Glomerular visceral epithelial cell (primary cell): ENCODE measurements at regions not wholly inside any gene's neighbourhood (a gene's known extent, or its start where the extent isn't known, plus 50 kb on each side); places are given as distances from the start of the nearest gene placed in this dataset.
"Not testable (repeated sequence)": the region's sequence is repeated elsewhere in the genome, so short reads cannot be mapped to it uniquely, and the experiment has no call there.

ENCODE experiments used
- DNase-seq: peaks from one replicate; pipeline ENCODE4 v3.0.0-alpha.2; 2016; ENCODE audit errors: extremely low spot score

DNA sequence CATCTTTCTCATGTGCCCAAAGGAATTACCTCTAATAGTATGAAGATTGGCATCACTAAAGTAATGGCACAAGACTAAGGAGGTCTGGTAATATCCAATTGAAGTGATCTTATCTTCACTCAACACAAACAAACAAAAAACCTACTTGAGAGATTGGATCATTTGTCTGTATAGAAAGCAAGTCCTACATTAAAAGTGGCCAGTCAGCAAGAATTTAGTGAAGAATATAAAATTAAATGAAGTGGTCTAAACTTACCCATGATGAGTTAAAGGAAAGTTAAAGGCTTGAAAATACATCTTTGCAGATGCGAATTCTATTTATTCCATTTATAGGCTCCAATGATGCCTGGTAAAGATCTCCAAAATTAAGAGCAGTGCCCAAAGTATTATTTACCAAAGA is 350.3 kb upstream of the PCSK5 start:
- DNase-seq, result no peak

DNA sequence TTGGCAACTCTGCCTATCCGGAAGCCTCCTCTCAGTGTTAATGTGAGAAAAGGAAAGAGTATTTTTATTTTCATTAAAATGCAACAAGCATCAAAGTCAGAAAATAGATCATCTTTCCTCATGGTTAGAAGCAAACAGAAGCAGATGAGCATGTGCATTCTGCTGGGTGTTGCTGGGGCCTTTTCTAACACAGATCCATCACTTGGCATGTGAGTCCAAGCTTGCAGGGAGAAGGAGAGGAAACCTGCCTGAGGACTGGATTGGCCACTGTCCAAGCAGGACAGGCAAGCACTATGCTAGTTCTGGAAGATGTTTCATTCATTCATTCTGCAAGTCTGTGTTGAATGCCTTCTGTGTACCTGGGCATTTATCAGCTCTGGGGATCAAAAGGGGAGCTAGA is 348.7 kb upstream of the PCSK5 start:
- no peak for DNase-seq

DNA sequence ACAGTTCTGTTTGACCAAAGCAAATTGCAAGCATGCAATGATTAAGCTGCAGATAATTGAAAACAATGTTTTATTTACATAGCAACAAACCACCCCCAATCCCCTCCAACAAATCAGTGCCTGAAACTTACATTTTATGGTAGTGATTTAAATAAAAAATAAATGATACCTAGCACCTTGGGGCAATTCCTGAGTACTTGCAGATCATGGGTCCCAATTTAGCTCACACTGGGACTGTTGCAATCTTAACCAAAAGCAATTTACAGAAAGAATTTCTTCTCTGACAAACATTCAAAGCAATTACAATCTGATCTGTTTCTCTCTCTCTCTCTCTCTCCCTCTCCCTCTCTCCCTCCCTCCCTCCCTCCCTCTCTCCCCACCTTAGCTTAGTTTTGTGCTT is 345.7 kb upstream of the PCSK5 start:
- no peak for DNase-seq

DNA sequence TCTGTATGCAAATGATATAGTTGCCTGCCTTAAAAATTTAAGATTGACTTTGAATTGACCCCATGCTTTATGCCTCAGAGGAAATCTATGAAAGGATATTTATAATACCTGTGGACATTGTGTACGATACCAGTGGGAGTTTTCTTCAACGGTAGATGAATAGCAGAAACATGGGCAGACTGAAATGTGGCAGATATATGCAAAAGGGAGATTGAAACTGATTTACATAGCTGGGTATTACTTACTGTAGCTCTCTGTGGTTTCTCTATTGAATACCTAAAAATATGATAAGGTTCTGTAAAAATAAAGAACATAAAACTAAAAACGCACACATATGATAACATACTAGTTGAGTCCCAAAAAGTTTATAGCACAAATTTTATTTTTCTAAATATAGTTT is 345.2 kb upstream of the PCSK5 start:
- no peak for DNase-seq

DNA sequence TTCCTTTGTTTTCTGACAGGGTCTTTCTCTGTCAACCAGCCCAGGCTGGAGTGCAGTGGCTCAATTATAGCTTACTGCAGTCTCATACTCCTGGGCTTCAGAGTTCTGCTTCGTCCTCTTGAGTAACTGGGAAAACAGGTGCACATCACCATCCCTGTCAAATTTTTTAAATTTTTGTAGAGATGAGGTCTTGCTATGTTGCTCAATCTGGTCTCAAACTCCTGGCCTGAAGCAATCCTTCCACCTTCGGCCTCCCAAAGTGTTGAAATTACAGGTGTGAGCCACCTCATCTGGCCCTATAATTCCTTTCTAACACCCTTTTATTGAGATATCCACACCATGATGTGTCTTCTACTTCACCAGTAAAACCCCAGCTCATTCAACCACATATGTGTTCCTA is 341.6 kb upstream of the PCSK5 start:
- no peak for DNase-seq

DNA sequence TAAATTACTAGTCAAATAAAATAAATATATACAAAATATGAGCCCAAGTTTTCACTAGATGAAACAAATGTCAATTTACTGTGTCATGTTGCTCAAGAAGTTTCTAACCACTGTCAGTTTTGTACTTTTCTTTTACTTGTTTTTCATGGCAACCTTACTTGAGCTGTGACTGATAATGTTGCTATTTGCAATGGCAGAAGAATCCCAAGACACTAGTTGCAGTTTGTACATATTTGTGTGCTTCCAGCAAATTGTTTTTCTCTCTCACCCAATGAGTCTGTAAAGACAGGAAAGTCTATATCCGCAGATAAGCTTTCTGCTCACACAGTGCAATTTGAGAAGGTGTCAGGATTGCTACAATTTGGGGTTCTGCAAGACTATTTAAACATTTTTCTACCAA is 338.6 kb upstream of the PCSK5 start:
- DNase-seq, result no peak

DNA sequence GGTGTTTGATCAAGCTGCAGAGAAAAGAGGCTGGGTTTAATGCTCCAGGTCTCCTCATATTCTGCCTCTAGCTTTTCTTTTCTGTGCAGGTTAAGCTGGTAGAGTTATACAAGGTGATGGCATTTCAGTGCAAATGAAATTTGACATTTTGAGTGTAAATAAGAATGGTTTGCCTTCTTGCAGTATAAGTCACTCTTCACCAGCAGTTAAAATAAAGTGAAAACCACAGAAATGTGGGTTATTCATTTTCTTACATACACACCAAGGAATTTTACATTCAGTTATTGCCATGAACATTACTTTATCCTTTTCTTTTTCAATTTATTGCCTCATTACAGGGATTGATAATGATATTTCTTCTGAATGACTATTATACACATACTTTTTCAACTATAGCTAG is 337.5 kb upstream of the PCSK5 start:
- peak; percentile 18 for DNase-seq

DNA sequence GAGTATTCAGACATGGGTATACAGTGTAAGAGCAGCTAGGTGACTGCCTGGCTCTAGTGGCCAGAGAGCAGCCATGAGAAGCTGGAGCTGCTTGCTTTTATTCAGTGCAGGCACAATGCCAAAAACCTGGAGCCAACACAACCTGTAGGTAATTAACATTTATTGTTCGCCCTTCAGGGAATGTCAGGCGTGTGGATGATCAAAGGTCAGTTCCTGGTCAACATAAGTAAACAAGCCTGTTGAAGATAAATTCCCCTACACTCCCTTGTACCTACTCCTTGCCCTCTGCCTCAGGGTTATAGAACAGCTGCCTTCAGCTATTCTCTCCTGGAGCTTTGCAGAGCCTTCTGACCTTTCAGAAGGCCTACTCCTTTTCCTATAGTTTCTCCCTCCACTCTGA is 323.7 kb upstream of the PCSK5 start:
- DNase-seq, result not testable (repeated sequence)

DNA sequence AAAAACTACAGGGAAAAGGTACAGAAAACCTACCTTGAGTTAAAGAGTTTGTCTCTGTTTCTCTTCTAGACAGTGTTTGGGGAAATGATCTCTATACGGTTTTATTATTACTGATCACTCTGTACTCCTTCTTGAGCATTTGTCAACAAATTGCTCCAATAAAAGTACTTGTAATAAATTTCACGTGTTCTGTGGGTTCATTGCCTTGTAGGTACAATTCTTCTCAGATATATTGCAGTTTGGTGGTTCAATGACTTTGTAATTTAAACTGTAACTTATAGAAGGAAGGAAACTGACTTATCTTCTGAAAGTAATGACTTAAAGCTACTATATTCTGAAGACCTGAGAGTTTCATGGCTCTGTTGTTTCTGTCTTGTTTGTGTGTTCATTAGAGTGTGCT is 319.9 kb upstream of the PCSK5 start:
- DNase-seq, result no peak

DNA sequence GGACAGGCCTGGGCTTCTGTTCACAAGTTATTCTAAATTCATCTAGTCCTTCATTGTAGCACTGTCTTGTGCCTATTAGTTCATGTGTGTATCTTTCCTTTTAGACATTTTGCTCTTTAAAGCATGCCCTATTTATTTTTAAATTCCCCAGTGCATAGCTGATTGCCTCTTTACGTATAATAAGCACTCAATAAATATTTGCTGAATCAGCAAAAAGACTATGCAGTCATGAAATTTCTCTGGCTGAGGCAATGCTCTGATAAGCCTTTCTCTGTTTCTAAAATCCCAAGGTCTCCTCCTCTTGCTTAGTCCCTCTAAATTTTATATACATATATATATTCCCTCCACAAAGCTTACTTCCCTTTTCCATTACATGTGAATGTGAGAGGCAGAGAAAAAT is 315.9 kb upstream of the PCSK5 start:
- DNase-seq, result no peak

DNA sequence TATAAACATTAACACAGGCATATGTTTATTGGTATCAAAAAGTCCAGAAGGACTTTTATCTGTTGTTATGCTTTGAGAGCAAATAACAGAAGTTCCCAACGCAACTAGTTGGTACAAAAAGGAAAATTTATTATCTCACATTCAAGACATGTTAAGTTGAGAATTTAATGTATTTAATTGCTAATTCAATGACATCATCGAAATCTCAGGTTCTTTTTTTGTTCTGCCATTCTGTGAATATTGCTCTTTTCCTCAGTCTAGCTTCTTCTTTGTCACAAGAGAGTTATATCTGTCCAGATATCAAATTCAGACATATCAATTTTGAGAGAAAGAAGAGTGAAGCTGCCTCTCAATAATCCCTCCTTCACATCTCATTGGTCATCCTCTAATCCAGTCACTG is 307.6 kb upstream of the PCSK5 start:
- no peak for DNase-seq

DNA sequence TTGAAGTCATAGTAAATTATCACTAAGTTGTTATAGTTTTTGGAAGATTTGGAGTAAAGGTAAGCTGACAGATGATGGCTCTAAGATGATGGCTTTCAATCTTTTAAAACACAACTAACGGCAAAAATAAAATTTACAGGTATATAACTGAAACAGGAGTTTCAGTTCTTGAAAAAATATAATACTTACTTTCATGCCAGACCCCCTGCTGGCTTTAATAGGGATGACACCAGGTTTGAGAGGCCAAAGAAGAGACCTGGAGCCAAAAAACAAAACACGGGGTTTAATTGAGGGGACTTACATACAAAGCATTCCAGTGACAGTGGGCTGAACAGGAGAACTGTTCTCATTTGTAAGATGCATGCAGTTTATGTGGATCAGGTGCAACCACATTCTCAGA is 301.7 kb upstream of the PCSK5 start:
- DNase-seq, result no peak

DNA sequence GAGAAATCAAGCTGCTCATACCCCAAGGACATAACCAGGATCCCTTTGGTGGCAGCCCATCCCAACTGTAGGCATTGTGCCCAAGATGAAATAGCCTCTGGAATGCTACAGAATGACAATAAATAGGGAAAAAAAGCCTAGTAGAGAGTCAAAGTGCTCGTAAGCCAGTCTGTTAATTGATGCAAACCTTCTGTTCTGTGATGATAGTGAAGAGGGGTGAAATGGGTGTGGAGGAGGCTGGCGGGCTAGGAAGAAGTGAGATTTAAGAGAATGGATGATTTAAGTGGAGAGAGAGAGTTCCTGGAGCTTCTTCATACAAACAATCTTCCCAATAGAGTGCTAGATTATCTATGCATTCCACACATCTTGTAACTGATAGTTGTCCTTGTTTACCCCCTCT is 301.0 kb upstream of the PCSK5 start:
- no peak for DNase-seq

DNA sequence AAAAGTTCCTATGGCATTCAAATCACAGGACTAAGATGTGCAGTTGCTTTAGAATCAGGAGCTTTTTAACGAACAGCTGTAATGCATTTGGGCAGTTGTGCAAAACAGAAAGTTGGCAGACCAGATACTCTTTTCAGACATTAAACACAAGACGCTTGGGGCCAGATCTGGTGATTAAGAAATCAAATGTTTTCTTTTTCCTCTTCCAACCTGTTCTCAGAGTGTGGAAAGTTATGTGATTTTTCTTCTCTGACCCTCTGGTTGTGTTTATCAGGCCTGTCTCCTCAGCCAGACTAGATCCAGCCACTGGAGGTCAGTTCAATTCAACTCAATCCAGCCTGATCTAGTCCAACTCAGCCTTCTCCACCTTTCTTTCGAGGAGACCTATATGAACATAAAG is 298.5 kb upstream of the PCSK5 start:
- no peak for DNase-seq

DNA sequence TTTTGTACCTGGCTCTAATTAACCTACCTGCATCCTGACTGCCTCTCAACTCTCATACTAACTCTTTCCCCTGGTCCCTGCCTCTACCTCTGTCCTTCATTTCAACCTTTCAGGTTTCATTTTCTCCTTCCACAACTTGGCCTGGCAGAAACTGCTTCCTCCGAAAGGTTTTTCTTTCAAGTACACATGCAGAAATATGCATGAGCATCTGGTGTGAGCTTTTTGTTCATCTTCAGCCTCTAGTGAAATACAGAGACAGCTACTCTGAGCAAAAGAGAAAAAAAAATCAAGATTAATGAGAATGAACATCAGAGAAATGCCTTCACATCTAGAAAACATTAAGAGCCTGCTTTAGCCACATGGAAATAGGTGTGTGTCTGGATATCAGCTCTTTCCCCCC is 297.9 kb upstream of the PCSK5 start:
- no peak for DNase-seq

DNA sequence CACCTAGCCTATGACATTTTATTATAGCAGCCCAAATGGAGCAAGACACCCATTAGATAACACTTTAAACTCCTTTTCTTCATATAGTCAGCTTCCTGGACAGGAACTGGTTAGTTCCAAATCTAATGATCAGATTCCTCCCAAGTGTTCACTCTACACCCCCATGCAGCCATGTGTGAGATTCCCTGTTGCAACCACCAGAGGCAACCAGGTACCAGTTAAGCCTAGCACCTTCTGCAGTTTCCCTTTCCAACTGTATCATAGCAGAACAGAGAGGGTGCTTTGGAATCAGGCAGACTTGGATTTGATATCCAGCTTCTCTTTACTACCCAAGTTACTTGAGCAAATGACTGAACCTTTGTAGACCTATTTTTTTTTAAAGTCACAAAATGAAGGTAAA is 296.6 kb upstream of the PCSK5 start:
- DNase-seq, result no peak

DNA sequence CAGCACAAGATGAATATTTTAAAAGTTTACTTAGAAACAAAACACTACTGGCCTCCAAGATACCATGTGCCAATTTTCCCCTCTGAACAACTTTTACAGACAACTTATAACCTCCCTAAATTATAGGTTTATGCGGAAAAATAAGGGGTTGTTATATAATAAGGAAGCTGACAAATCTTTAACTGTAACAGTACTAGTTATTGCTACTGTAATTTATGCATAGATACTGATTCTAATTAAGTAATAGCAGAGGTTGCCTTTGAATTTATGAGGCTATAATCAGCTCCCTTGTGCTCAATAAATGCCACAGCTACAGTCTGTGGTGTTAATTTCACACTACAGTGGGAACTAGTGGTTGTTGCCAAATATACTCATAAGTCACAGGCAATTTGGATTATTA is 291.3 kb upstream of the PCSK5 start:
- DNase-seq, result no peak

DNA sequence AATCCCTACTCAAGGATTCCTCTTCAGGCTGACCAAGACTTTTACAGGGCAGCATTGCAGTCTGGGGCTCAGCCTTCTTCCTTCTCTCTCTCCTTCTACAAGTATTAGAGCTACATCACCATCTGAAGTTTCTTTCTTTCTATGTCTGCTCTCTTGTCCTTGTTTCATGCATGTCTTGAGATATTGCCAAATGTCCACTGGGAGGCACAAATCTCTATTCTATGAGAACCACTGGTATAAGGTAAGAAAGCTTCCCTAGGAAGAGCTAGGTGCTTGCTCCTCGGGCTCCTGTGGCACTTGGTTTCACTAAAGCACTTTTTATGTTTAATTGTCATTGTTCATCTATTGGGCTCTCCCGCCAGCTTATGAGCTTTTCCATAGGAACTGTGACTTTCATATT is 289.2 kb upstream of the PCSK5 start:
- DNase-seq, result no peak

DNA sequence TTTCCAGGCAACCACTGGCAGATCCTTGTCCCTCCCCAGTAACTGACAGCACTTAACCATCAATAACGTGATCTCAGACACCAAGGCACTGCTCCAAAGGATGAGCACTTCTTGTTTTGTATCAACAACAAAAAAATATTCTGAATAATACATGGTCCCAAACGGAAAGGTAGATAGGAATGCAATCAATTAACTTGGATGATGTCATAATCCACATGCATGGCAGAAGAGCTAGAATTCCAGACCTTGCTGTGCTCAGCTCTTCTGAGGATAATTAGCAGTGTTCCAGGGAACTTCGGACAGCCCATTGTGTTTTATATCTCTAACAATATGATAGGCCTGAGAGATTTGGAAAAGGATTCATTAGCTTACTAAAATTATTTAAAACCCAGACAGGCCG is 288.4 kb upstream of the PCSK5 start:
- DNase-seq, result no peak

DNA sequence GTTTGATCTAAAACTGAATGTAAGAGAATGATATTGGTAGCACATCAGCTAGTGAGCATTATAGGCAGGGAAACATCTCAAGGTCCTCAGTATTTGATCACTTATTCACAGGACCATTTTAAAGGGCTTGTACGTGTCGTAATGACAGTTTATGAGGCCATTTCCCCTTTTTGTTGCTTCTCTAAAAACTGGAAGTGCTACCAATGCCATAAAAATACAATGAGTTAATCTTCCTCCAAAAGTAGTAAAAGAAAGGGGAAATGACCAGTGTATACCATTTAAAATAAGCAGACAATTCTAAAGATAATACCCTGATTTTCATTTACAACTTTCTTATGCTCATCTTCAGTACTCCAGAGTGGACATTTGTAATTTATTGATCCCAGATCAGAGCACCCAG is 285.8 kb upstream of the PCSK5 start:
- no peak for DNase-seq

DNA sequence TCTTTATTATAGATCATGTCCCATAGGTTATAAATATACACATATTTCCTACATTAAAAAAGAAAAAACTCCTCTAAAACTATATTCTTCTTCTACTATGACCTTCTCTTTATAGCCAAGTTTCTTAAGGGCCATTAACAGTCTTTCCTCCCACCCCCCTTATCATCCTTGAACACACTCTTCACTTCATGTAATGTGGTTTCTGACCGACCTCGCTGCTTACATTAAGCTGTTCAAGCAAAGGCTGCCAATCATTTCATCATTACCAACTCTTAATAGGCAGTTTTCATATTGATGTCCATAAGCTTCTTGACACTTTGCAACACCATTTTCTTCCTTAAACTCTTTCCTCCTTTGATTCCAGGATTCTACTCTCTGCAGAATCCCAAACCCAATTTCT is 283.0 kb upstream of the PCSK5 start:
- no peak for DNase-seq

DNA sequence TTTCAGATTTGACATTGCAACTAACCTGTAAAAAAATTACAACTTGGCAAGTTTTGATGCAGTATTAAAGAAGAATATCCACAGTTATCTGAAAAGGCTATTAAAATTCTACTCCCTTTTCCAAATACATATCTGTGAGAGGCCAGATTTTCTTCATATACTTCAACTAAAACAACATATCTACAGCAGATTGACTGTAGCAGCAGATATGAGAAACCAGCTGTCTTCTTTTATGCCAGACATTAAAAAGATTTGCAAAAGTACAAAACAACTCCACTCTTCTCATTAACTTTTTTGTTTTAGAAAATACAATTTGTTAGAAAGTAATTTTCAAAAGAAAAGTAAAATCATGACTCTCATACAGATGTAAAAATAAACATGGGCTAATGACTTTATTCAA is 281.1 kb upstream of the PCSK5 start:
- DNase-seq, result no peak

DNA sequence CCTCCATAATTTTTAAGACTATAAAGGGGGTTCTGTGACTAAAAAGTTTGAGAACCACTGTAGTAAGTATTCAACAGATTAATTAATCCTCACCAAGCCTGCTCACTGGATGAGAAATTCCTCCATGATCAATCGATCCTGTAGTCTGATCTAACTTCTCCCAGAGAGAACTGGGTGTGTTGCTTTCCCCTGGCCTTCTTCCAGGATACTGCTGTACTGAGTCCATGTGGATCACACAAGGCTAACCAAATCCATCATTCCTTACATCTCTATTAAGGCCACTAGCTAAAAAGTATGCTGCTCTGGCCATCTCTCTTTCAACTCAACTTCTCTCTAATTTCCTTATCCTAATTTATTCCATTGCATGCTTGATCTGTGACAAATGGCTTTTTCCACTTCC is 280.2 kb upstream of the PCSK5 start:
- no peak for DNase-seq

DNA sequence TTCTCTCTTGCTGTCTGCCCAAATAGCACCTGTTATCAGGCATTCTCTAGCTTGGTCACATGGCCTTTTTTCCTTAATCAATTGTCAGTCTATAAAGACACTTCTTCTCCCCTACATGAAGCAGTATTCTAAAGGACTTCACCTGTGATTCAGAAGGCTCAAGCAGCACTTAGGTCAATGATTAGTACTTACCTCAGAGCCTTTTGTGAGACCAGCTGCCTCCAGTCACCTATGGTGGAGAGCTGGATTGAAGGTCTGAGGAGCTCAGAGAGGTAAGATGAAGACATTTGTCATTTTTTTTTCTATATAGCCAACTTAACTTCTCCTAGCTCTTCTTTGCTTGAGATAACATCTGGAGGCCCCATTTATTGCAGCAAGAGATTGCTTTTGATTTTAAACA is 278.3 kb upstream of the PCSK5 start:
- no peak for DNase-seq

DNA sequence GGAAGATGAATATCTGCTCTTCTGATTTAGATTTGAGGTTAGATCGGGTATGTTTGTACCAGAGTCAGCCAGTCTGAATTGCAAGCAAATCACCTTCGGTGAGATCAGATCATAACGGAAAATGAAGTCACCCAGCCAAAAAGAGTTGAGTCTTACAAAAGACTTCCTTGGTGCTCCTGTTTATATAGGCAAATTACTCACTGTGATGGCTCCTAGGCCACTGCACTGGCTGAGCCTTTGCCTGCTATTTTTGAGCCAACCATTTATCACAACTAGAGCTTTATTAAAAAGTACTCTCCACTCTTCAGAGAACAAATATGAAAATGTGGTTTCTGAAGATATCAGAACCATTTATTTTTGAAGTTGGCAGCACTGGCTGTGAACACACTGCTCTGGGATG is 277.7 kb upstream of the PCSK5 start:
- no peak for DNase-seq
